ENCODE measurements at regions not wholly inside any gene's neighbourhood (a gene's known extent, or its start where the extent isn't known, plus 50 kb on each side); places are given as distances from the start of the nearest gene placed in this dataset.

DNA sequence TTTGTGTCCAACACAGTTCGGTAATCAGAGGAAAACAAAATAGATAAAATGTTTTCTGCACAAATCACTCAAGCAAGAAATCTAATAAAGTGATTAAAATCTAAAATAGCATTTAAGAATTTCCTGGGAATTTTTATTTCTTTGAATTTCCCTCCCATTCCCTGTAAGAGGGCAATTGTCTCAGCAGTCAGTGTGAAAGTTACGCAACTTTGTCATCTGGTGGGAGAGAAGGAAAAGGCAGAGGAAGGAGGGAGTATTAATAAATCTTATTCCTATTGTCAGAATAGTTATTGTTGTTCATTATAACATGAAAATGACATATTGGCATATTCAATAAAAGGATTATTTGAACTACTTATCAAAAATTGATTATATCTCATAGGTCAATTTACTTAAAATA lies 464.9 kb downstream of the PRKD1 start:
- Histone ChIP-seq H3K27ac (no peak overlapping the region), H3K27me3 (no peaks in the 10 kb centered on the region), H3K9me3 (no peaks in the 10 kb centered on the region), H3K4me1 (no peaks in the 10 kb centered on the region), H3K36me3 (replicated peaks in 1 of 2; ENCODE audit: insufficient read depth in 1 of 2, low read depth in 2 of 2) (no peaks in the 10 kb centered on the region), H3K4me3 (no peak overlapping the region)
- ATAC-seq (no peak), DNase-seq (no peak)
- no peak for TF ChIP-seq POLR2A (IDR thresholded peaks at IDR 0.05)
- TF ChIP-seq, protein P1, sequence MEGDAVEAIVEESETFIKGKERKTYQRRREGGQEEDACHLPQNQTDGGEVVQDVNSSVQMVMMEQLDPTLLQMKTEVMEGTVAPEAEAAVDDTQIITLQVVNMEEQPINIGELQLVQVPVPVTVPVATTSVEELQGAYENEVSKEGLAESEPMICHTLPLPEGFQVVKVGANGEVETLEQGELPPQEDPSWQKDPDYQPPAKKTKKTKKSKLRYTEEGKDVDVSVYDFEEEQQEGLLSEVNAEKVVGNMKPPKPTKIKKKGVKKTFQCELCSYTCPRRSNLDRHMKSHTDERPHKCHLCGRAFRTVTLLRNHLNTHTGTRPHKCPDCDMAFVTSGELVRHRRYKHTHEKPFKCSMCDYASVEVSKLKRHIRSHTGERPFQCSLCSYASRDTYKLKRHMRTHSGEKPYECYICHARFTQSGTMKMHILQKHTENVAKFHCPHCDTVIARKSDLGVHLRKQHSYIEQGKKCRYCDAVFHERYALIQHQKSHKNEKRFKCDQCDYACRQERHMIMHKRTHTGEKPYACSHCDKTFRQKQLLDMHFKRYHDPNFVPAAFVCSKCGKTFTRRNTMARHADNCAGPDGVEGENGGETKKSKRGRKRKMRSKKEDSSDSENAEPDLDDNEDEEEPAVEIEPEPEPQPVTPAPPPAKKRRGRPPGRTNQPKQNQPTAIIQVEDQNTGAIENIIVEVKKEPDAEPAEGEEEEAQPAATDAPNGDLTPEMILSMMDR (IDR thresholded peaks at IDR 0.05): no peak
- WGBS, 2 donors: 81 to 86% methylated on average over 2 of the region's 2 CpGs
- intact Hi-C loops (cut with DNase I): no loop called here

DNA sequence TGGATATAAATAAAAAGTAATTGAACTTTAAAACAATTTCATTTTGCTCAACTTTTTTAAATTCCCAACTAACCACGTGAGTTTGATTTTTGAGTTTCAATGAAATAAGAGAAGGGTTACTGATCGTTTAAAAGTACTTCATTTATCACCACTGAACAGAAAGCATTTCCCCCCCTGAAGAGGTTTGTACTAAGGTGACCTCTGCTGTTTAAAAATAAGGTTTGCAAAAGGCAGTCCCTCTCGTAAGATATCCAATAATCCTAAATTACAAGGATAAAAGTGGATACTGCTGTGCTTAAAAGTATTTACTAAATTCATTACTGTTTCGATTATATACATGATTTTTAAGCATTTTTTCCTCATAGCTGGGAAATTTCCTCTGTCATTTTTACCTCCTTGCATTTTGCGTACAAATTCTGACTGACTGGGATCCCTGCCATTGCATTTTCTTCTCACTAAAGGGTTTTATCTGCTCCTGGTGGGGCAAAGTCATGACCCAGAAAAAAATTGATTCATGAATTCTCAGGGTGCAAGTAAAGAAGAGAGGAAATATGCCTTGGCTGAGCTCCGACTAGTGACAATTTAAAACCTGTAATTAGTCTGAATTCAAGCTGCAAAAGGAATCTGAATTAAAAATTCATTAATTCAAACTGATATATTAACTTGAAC lies 463.8 kb downstream of the PRKD1 start:
- DNase-seq (no peak), ATAC-seq (no peak)
- 13% methylated on average over 6 of the region's 6 CpGs for WGBS, 2 donors
- no peak overlapping the region for H3K27ac ChIP-seq
- no peaks in the 10 kb centered on the region for H3K9me3 ChIP-seq
- TF ChIP-seq POLR2A (IDR thresholded peaks at IDR 0.05): no peak
- TF ChIP-seq, protein P1 (IDR thresholded peaks at IDR 0.05): no peak
- intact Hi-C loops (cut with DNase I): no loop called here
- no peaks in the 10 kb centered on the region for H3K36me3 ChIP-seq (replicated peaks in 1 of 2; ENCODE audit: insufficient read depth in 1 of 2, low read depth in 2 of 2)
- H3K4me3 ChIP-seq: no peak overlapping the region
- H3K4me1 ChIP-seq: no peaks in the 10 kb centered on the region
- no peaks in the 10 kb centered on the region for H3K27me3 ChIP-seq

DNA sequence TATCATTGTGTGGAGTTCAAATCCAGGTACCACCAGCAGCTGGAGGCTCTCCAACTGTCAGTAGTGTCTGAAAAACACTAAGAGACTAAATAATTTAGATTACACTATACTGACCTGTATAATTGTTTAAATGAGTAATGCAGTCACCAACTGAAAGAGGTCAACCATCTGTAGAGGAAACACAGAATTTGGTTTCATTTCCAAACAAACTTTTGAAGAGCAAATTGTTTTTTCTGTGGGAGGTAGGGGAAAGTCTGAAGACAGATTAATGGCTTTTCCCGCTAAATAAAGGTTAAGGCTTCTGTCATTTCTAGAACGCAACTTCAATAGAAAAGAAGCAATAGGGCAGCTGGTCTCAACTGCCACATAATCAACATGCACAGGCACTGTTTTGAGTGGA lies 462.6 kb downstream of the PRKD1 start:
- ATAC-seq (no peak), DNase-seq (no peak)
- intact Hi-C loops (cut with DNase I): no loop called here
- TF ChIP-seq POLR2A (IDR thresholded peaks at IDR 0.05): no peak
- Histone ChIP-seq H3K36me3 (replicated peaks in 1 of 2; ENCODE audit: insufficient read depth in 1 of 2, low read depth in 2 of 2) (no peaks in the 10 kb centered on the region), H3K9me3 (no peaks in the 10 kb centered on the region), H3K4me3 (no peak overlapping the region), H3K27me3 (no peaks in the 10 kb centered on the region), H3K4me1 (no peaks in the 10 kb centered on the region), H3K27ac (no peak overlapping the region)
- WGBS, 2 donors: 56 to 57% methylated on average over 2 of the region's 2 CpGs

DNA sequence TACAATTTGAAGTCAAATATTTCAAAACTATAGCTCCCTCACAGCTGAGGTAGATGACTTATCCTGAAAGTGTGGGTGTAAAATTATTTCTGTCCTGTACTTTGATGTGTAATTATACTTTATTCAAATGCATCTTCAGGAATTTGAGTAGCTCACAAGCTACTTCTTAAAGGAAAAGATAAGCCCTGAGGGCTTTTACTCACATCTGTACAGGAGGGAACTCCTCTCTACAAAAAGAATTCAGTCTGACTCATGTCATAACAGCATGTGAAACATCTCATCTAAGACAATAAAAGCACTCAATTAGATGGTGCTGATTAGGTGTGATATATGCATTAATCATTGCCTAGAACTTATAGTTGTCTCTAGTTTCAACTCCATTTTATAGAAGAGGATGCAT lies 452.0 kb downstream of the PRKD1 start:
- Histone ChIP-seq H3K36me3 (replicated peaks in 1 of 2; ENCODE audit: insufficient read depth in 1 of 2, low read depth in 2 of 2) (no peaks in the 10 kb centered on the region), H3K4me3 (no peak overlapping the region), H3K9me3 (no peaks in the 10 kb centered on the region), H3K27ac (no peak overlapping the region), H3K27me3 (no peaks in the 10 kb centered on the region), H3K4me1 (no peaks in the 10 kb centered on the region)
- intact Hi-C loops (cut with DNase I): no loop called here
- DNase-seq (no peak), ATAC-seq (no peak)
- TF ChIP-seq, protein P1 (IDR thresholded peaks at IDR 0.05): no peak
- TF ChIP-seq POLR2A (IDR thresholded peaks at IDR 0.05): no peak

DNA sequence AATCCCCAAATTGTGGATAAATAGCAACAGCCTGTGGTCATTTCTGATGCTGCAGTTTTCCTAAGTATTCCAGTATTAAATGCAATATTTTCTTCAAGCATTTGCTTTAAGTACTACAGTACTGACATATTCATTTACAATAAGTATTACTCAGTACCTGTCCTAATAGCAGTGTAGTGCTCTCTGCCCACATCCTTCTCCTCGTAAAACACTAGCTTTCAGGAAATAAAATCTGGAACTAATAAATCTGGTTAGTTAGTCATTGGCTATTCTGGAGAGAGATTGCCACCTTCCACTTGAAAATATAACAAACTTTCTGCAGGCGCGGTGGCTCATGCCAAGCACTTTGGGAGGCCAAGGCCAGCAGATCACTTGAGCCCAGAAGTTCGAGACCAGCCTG lies 441.5 kb downstream of the PRKD1 start:
- Histone ChIP-seq H3K27me3 (no peaks in the 10 kb centered on the region), H3K4me3 (no peak overlapping the region), H3K27ac (no peak overlapping the region), H3K4me1 (no peaks in the 10 kb centered on the region), H3K36me3 (replicated peaks in 1 of 2; ENCODE audit: insufficient read depth in 1 of 2, low read depth in 2 of 2) (no peaks in the 10 kb centered on the region), H3K9me3 (no peaks in the 10 kb centered on the region)
- TF ChIP-seq, protein P1 (IDR thresholded peaks at IDR 0.05): no peak
- no peak for TF ChIP-seq POLR2A (IDR thresholded peaks at IDR 0.05)
- ATAC-seq (no peak), DNase-seq (no peak)
- intact Hi-C loops (cut with DNase I): no loop called here
- WGBS, 2 donors: 79 to 81% methylated on average over 4 of the region's 4 CpGs
